GM18498 (cell line): ENCODE measurements at regions not wholly inside any gene's neighbourhood (a gene's known extent, or its start where the extent isn't known, plus 50 kb on each side); places are given as distances from the start of the nearest gene placed in this dataset.

Experiments
- ATAC-seq: cut with Tn5 transposase; IDR thresholded peaks from one replicate; pipeline ENCODE4 v1.9.1; 2021; ENCODE audit warnings: mild to moderate bottlenecking, moderate library complexity; ENCODE audit not compliant: unreplicated experiment

DNA sequence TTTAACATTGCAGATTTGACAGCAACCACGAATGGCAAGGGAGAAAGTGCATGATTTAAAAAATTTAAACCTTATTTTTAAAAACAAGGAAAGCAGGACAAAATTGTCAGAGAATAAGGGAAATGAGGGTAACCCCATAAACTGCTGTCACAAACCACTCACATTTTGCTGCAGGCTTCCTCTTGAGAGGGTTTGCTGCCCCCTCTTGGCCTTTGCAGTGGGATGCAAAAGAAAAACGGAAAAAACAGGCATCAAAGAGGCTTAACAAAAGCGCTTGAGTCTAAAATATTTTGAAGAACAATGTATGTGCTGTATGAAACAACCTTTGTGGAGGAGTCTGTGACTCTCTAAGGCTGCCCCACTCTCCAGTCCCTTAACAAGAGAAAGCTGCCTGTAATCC lies 91.6 kb downstream of the TMX3 start:
- no peak for ATAC-seq

DNA sequence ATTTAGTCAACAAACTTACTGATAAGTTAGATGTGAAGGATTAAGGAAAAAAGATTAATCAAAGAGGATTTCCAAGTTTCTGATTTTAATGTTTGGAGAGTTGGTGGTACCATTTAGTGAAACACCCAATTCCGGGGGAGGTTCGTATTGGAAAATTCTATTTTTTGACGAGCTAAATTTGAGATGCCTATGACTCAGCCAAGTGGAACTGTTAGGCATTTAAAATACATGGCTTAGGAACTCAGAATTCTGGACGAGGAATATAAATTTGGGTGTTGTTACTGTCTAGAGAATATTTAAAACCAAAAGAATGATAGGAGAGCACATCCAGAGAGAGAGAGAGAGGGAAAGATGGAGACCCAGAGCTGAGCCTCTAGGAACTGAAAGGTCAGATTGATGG lies 103.6 kb downstream of the TMX3 start:
- ATAC-seq: no peak

DNA sequence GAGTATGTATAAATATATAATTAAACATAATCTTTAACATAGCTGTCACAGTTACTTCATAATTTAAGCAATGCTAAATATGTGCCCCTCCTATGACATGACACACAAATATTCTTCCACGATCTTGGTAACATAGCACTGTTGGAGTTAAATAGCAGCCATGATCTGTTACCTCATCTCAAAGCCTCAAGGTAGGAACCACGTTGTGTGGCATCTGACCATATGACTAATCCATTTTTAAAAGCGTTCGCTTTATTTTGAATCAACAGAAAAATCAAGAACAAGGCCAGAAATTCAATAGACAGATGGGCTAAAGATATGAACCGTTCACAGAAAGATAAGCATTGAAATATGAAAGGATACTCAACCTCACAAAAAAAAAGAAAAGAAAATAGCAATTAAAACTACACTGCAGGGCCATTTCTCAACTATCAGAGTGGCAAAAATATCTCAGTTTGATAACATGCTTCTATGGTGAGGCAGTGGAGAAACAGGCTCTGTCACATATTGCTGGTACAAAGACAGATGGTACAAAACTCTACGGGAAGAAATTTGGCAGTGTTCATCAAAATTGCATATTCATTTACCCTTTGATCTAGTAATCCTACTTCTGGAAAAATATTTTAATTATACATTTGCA lies 105.9 kb downstream of the TMX3 start:
- ATAC-seq: no peak

DNA sequence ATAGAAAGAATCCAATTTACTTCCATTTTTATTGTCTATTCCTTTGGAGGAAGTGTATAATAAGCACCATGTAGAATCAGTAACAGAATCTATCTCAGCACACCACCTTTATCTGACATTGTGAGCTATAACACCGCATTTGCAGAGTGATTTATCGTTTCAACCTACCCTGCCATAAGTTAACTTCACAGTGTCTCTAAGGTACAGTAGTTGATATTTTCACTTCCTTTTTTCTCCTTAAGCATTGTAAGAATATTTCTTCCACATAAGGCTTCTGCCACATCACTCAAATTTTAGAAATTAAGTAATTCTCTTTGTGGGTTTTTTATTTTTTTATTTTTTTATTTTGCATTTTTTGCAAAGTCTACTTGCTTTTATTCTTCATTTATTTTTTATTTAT lies 107.1 kb downstream of the TMX3 start:
- no peak for ATAC-seq

DNA sequence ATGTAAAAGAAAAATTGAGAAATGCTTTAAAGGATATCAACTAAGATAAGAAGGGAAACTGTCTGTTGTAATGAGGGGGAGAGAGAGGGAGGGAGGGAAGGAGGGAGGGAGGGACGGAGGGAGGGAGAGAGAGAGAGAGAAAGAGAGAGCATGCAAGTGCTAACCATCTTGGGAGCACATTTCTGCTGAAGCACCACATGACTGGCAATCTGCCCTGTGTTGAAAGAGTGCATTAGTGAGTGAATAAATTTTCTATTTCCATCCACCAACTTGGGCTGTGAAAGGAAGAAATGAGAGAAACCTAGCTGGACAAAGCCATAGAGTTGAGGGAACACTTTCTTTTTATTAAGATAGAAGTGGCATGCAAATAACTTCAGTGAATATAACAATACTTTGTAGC lies 110.7 kb downstream of the TMX3 start:
- no peak for ATAC-seq

DNA sequence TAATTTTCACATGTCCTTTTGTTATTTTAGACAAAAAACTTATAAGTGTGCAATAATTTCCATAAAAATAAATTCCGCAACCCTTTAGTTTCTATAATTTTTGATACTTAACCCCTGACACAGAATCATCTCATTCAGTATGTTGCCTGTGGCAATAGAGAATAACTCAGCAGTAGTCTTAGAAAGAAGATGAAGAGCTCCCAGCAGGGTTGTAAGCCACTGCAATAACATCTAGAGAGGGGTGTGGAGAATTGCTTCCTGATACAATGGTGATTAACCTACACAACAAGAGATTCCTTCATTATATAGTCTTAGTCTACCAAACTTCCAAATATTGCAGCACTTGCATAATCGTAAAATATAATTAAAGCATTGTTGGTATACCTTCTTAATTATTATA lies 118.9 kb downstream of the TMX3 start:
- no peak for ATAC-seq

DNA sequence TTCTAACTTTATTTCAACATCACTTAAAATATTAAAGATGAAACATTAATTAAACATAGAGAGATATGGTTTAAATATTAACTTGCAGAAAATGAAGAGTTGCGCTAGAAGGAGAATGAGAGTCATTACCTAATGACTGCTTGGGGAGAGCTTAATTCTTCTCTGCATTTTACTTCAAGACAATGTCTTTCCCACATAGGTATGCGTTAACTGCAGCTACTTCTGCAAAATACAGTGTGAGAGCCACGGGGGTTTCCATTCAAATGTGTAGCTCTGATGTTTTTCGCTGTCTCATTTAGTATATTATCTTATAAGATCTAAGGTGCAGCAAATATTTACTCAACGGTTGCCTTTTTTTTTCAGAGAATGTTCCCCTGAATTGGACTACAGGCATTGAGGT lies 126.7 kb downstream of the TMX3 start:
- ATAC-seq: no peak

DNA sequence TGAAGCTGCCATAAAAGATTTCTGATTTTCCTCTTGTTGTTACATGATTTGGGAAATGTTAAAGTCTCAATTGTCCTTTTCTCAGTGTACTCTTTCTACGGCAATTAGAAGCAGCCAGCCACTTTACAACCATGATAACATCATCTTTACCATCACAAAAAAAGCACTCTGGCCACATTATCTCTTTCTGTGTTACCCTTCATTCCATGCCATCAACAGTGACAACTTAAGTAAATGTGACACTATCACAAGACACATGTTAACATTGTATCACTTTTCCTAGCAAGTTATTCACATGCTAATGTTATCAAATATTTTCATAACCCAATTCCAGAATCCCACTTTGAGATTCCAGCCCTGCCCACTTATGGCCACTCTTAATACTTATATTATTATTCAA lies 131.2 kb downstream of the TMX3 start:
- no peak for ATAC-seq

DNA sequence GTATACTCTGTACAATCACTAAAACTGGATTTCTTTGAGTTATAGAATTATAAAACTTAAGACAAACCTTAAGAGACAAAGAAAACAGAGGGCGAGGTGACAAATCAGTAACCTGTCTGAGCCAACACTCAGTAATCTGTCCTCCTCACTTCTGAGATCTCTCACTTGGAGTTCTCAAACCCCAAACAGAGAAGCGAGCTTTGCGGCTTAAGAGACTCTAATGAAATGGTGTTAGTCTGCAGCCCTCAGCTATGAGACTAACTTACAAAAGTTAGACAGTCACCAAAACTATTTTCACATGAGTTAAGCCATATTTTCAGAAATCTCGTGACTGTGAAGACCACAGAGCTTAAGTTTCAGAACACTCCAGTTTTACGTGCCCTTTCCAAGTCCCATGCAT lies 140.6 kb downstream of the TMX3 start:
- no peak for ATAC-seq

DNA sequence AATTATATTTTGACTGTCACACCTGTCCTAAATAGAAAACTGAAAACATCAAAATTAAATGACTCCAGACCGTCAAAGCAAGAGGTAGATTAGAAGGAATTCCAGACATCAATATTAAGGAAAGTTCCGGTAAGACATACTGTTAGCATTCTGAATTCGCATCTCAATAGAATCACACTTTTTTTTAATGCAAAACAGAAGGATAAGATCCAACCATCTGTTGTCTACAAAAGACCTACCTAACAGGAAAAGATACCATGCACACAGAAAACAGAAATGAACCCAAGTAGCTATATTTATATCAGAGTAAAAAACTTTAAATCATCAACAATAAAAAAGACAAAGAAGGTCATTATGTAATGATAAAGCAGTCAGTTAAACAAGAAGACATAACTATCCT lies 145.0 kb downstream of the TMX3 start:
- no peak for ATAC-seq

DNA sequence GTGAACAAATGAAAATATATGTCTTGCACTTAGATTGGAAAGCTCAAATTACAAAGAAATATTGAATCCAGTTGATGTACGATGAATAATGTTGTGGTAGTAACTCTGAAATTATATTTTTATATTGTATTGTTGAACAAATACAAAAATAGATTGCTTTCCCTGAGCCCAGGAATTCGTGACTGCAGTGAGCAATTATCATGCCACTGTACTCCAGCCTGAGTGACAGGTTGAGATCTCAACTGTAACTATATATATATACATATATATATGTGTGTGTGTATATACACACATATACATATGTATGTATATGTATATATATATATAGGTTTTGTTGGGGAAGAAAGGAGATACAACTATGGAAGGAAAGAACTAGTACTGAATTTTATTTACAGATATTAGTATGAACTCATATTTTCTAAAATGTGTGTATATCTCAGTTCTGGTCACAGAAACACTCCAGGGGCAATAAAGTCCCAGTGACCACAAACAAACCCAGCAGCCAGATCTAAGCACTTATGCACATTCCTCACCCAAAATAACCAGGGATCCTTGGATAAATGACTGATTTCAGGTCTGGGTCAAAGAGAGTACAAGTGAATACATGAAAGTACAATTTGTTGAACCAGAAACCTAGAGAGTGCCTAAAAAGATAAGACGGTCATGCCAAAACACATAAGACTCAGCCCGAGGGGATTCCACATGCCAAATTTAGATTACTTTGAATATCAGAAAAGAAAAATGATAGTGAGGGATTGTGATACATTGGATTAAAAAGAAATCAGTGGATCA lies 146.3 kb downstream of the TMX3 start:
- no peak for ATAC-seq

DNA sequence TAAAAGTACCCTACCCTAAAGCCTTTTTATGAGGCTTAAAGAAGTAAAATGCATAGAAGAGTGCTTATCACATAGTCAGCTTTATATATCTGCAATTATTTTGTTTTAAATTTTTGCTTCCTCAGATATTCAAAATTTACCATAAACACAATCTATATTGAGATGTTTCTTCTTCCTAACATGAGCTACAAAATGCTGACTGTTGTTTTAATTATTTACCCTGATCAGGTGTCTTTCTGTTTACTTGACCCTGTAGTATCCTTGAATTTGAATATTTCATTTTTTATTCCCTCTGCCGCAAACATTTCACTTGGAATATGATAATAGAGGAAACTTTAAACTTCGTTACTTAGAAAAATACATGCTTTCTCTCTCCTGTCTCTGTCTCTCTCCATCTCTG lies 147.9 kb downstream of the TMX3 start:
- ATAC-seq: no peak

DNA sequence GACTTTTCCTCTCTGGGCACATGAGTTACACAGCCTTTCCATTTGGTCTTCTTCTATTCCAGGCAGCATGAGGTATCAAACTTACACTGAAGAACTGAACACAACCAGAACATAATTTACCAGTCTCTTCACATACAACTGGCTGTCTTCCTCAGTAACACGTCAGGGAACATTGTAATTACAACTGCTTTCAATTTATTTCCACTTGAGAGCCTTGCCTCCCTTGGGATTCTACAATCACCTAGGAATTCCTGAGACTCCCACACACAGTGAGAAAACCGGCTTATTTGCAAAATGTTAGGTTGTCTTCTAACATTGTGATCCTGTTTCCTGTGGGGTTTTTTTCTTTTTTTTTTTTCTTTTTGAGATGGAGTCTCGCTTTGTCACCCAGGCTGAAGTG lies 149.9 kb downstream of the TMX3 start:
- ATAC-seq: no peak

DNA sequence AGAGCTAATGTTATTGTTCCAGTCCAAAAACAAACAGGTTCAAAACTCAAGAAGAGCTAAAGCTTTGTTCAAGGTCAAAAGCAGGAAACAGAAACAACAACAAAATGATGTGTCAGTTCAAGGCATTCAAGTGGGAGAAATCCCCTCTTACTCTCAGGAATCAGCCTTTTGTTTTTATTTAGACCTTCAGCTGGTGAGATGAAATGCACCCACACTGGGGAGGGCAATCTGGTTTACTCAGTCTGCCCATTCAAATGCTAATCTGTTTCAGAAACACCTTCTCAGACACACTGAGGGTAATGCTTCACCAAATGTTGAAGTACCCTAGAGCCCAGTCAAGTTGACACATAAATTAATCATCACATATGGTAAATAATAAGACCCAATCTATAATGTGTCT lies 150.6 kb downstream of the TMX3 start:
- ATAC-seq: no peak

DNA sequence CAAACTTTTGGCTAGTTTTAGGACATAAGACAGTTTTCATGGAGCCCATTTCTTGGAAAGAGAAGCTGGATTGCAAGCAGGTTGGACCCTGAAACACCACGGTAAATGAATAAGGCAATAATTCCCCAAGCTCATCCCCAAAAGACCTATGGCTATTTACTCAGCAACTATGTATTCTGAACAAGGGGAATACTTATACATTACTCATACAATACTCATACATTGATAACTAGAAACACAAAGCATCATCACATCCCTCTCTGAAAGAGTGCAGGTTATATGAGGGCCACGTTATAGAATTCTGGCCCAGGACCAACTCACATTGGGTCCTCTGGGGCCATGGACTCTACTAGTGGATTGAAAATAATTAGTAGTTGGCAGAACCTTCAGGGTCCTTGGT lies 154.8 kb downstream of the TMX3 start:
- ATAC-seq: no peak

DNA sequence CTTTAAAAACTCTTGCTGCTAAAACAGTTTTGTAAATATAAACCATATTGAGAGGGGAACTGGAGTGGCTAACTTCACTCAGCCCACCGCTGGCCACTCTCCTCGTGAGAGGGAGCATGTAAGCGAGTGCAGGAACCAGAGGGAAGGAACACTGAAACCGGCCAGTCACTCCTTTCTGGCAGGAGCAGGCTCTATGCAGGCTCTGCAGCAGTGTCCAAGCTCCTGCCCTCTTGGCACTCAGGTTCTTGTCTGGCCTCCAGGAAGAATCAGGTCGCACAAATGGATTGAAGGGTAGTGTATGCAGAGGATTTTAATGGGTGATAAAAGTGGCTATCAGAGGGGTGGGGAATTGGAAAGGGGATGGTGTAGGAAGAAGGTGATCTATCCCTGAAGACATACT lies 157.7 kb downstream of the TMX3 start:
- ATAC-seq: no peak

DNA sequence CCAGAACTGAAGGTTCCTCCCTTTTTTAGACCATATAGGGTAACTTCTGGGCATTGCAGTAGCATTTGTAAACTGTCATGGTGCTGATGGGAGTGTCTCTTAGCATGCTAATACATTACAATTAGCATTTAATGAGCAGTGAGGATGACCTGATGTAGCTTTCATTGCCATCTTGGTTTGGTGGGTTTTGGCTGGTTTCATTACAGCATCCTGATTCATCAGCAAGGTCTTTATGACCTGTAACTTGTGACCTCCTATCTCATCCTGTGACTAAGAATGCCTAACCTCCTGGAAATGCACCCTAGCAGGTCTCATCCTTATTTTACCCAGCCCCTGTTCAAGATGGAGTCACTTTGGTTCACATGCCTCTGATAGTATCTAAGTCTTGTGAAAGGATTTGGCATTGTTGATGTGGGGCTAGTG lies 159.0 kb downstream of the TMX3 start:
- ATAC-seq: no peak

DNA sequence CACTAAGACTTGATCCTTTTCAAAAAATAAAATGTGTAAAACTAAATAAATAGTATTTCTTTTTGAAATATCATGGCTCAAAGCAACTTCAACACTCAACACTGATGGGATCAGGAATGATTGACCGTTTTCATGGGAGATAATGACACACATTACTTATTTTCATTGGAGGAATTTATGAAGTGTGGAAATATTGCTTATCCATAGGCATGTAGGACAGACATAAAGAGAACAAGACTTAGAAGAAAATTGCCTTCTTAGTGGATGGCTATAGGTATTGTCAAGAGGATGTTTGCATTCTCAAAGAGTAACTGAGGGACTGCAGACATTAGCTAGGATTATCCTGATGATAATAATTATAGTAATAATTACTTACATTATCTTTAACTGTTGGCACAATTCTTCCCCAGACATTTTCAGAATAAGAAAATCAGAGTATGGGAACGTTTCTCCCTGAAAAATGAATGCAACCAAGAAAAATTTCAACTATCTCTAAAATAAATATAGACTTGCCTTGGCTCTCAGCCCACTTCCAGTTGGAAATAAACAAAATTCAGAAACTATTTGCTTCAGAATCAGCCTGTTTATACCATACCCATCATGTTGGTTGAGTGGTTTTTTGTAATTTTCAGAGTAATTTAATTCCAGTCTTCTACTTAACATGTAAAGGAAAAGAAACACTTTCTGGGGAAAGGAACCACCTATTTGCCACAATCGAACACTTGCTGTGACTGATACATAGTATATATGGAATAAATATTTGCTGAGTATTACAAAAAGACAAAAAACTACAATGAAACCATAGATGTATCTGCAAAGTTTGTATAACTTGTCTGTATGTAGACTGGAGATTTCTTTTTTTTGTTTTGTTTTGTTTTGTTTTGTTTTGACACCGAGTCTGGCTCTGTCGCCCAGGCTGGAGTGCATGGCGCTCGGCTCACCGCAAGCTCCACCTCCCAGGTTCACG lies 165.7 kb downstream of the TMX3 start:
- ATAC-seq: no peak

DNA sequence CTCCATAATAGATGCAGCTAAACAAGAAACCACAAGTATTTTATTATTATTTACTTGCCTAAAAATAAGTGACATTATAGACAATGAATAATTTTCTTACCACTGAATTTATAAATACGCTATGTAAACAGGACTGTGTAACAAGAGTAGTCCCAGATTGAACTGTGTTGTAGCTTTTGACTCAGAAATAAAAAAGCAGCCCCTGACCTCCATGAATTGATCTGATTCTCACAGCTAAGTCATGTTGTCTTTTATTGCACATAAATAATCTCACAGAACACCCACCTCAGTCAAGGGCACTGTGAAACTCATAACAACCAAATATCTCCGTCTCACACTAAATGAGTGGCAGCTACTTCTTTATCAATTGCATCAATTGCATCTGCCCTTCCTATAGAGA lies 171.6 kb downstream of the TMX3 start:
- ATAC-seq: no peak

DNA sequence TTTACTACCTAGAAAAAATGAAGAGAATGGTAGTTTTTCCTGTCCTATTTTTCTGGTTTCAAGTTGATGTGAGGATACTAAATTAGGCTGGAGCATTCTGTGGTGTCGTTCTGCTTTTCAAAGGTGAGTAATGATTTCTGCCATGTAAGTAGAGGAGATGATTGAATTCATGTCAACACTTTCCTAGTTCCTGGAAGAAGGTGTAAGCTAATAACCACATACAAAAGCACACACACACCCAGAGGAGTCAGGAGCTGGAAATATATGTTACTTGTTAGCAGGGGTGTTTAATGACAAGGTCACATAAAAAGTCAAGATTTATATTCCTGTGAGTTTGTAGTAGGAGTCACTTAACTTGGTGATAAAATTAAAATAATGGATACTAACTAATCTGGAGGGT lies 172.1 kb downstream of the TMX3 start:
- no peak for ATAC-seq

DNA sequence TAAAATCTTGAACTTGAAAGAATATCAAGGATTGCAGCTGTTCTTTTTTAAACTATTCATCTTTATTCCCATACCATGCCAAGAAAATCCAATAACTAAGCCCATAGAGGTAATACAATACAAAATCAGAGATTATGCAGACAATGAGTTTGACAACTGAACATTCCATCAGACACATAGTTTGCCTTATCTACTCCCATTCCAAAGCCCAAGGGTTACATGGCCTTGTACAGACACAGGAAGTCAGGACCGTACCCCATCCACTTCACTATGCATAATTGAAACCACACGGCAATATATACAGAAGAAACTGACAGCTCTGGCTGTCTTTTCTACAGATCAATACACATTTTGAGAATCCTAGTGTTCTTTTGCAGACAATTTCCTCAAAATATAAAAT lies 181.3 kb downstream of the TMX3 start:
- no peak for ATAC-seq
